HL-60 (cell line): ENCODE measurements at regions not wholly inside any gene's neighbourhood (a gene's known extent, or its start where the extent isn't known, plus 50 kb on each side); places are given as distances from the start of the nearest gene placed in this dataset.

Experiments
- CTCF ChIP-seq: IDR thresholded peaks from one replicate; pipeline ENCODE4 v1.5.1; 2011; ENCODE audit warnings: low read length, control low read depth, inconsistent platforms; ENCODE audit not compliant: insufficient read depth
- GABPA ChIP-seq: IDR thresholded peaks from 2 replicates; pipeline ENCODE4 v1.6.1; 2012; ENCODE audit warnings: low read depth
- POLR2AphosphoS5 ChIP-seq: IDR thresholded peaks from 2 replicates; pipeline ENCODE4 v1.6.1; 2012; ENCODE audit warnings: low read depth
- REST ChIP-seq: IDR thresholded peaks from 2 replicates; pipeline ENCODE4 v1.6.1; 2012; ENCODE audit warnings: low read depth; ENCODE audit not compliant: insufficient replicate concordance

- no peak for TF ChIP-seq CTCF
- no peak for TF ChIP-seq GABPA
- TF ChIP-seq POLR2AphosphoS5, result no peak
- TF ChIP-seq REST, result no peak
Observed at GRCh38 chr3:75101329-75102147, 487.1 kb upstream of the CNTN3 start.
